Muscle of back (tissue), 3 donors: ENCODE measurements at regions not wholly inside any gene's neighbourhood (a gene's known extent, or its start where the extent isn't known, plus 50 kb on each side); places are given as distances from the start of the nearest gene placed in this dataset.

ENCODE experiments used
- DNase-seq, 3 donors: peaks; one replicate each; pipeline versions ENCODE4 v3.0.0 to v3.0.0-alpha.2; 2013

DNA sequence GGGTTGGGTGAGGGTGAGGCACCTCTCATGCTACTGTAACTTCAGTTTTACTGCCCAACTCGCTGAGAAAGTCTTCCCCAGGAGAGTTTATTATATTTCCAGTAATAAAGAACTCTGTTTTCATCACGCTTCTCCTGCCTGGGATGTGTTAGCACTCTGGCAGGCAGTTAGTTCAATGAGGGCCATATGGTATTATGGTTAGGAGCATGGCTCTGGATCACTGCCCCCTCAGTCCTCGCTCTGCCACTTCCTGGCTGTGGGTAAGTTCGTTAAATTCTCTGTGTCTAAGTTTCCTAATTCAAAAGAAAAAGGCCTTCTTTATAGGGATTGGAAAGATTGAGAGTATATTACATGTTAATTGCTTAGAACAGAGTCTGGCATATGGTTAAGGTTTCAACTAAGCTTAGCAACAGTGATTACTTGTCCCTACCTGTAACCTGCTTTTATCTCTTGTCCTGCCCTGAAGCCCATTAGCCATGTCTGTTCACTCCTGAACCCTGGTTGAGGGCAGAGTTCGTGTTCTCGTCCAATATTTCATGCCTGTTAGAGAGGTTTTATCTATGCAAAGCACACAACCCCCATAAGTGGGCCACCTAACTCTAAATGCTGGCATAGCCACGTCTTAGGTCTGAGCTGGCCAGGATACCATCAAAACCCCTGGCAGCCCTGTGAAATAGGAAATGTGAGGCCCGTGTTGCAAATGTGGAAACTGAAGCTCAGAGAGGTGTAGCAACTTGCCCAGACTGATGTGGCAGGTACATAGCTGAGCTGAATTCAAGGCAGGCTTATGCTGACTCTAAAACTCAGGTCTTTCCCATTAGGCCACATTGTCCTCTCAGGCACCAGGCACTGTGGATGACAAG is 342.5 kb upstream of the JARID2 start:
- DNase-seq, result no peak

- DNase-seq, result no peak
Observed at GRCh38 chr6:14905201-14905600, 340.7 kb upstream of the JARID2 start.

- no peak for DNase-seq
Observed at GRCh38 chr6:14906621-14907020, 339.2 kb upstream of the JARID2 start.

DNA sequence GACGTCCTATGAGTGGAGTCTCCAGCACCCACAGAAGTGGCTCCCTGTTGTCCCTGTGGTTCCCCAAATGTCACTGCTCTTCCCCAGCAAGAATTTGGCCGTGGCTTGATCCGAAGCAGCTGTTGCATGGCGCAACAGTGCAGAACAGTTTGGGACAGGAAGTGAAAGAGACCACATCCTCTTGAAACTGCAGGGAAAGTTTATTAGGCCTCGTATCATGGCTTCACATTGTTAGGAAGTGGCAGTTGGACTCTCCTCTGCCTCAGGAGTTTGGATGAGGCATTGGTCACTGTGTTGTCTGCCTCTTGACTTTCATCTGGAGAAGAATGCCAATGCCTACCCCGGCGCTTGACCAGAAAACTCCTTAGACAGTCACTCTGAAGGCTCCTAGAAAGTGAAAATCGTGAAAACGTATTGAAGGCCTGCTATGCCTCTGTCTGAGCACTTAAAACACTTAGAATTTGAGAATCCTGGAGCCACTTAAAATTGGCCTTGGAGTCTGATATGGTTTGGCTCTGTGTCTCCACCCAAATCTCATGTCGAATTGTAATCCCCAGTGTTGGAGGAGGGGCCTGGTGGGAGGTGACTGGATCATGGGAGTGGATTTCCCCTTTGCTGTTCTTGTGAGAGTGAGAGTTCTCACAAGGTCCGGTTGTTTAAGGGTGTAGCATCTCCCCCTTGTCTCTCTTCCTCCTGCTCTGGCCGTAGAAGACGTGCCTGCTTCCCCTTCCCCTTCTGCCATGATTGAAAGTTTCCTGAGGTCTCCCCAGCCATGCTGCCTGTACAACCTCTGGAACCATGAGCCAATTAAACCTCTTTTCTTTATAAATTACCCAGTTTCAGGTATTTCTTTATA is 334.9 kb upstream of the JARID2 start:
- DNase-seq, result peak in 2 of 3 donors; percentile 30 to 55

DNA sequence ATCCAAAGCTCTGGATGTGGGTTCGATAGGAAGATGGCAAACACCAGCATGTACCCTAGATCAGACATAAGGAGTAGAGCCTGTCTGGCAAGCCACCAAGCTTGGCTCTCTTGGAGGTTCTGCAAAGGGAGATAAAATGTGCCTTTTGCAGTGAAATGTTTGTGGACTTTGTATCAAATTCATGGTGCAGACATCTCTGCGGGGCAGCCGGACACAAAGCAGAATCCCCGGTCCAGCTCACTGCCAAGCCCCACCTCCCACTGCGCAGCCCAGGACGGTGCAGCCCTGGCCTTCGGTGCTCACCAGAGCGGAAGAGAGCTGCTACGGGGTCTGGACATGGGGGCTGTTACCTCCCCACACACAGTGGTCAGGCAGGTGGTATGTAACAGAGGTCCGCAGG is 333.6 kb upstream of the JARID2 start:
- no peak for DNase-seq

- DNase-seq, result no peak
Observed at GRCh38 chr6:14912706-14913105, 333.2 kb upstream of the JARID2 start.

DNA sequence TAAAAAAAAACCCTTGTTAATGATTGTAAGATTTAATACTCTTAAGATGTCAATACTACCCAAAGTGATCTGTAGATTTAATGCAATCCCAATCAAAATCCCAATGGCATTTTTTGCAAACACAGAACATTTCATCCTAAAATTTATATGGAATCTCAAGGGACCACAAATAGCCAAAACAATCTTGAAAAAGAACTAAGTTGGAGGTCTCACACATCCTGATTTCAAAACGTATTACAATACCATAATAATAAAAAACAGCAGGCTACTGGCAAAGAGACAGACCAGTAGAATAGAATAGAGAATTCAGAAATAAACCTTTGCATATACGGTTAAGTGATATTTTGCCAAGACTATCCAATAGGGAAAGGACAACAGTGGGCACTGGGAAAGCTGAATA is 331.9 kb upstream of the JARID2 start:
- no peak for DNase-seq

DNA sequence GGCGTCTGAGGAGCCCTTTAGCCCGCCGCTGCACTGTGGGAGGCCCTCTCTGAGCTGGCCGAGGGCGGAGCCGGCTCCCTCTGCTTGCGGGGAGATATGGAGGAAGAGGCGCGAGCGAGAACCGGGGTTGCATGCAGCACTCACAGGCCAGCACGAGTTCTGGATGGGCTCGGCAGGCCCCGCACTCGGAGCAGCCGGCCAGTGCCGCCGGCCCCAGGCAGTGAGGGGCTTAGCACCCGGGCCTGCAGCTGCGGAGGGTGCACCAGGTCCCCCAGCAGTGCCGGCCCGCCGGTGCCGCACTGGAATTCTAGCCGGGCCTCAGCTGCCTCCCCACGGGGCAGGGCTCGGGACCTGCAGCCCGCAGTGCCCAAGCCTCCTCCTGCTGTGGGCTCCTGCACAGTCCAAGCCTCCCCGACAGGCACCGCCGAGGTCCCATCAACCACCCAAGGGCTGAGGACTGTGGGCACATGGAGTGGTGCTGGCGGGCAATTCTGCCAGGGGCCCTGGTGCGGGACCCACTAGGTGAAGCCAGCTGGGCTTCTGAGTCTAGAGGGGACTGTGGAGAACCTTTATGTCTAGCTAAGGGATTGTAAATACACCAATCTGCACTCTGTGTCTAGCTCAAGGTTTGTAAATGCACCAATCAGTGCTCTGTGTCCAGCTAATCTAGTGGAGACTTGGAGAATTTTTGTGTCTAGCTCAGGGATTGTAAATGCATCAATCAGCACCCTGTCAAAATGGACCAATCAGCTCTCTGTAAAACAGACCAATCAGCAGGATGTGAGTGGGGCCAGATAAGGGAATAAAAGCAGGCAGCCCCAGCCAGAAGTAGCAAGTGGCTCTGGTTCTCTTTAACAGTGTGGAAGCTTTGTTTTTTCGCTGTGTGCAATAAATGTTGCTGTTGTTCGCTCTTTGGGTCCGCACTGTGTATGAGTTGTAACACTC is 329.7 kb upstream of the JARID2 start:
- DNase-seq, result no peak

GRCh38 chr6:14917109-14917910 is 328.6 kb upstream of the JARID2 start:
- no peak for DNase-seq

DNA sequence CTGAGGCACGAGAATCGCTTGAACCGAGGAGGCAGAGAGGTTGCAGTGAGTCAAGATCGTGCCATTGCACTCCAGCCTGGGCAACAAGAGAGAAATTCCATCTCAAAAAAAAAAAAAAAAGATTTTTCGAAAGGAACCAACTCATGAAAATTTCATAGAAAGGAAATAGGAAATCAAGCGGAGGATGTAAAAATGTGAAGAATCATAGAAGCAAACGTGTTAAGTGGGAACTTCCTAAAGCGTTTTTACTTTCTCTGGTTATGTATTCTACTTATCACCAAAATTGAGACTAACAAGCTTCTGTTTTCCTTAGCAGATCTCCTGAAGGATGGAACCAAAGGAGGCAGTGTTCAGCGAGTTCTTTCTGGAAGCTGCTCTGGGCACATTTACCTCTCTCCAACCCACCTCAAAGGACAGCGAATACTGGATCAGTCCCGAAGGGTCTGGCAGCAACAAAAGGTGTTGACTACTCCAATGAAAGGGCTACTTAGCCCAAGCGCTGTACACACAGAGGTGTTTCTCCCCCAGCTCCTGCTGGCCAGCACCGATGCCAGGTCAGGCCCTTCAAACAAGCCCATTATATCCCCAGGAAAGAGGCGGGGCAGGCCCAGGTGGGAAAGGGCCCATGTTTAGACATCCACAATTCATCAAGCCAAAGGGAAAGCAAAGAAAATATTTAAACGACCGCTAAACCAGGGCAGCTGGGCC is 327.5 kb upstream of the JARID2 start:
- DNase-seq, result no peak

GRCh38 chr6:14919038-14919670 is 326.7 kb upstream of the JARID2 start:
- no peak for DNase-seq

- no peak for DNase-seq
Observed at GRCh38 chr6:14920276-14920675, 325.6 kb upstream of the JARID2 start.

DNA sequence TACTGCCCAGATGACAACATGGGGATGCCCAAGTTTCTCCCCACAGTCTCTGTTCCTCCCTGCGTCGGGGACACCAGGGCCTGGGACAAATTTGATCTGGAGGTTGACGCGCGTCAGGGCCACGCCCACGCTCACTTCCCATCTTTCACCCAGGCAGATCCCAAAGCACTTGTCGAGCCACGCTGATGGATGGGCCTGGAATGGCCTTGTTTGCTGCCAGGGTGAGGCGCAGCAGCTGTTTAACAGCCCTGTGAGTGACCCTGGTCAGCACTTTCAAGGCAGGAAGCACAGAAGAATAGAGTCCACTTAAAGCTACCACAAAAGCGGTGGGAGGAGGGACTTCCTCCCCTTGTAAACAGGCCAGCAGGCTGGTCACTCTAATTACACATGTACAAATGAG is 324.7 kb upstream of the JARID2 start:
- peak in 2 of 3 donors; percentile 29 to 64 for DNase-seq

DNA sequence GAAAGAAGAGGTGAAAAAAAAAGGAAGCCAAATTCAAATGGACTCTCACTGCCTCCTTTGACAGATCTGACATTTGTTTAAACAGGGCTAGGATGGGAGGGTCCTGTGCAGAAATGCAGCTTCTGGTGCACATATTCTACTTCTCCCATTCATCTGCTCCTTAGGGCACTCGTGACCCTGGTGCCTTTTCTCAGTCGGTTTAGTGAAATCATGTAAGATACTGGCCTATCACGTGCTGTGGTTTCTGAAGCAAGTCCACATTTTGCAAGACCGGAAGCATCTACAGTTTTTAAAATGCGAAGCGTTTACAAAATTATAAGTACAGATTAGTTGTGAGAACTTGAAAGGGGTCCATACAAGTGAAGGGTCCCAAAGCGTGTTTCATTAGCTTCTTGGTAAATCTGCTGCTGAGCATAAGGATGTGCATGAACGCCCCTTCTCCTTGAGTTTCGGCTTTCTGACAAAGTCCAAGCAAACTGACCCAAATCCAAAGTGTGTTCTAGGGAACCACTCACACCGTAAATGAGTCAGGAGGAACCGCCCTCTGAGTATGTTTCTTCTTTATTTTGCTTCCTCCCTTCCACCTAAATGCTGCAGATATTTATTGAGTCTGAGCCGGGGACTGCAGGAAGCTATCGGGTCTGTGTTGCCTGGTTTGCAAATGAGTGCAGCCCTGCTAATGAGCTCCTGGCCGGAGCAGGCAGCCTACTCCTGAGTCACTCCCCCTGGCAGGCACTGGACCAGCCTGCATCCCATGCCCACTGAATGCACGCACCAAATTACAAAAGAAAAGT is 323.8 kb upstream of the JARID2 start:
- peak in 1 of 3 donors; percentile 39 for DNase-seq

- DNase-seq, result no peak
Observed at GRCh38 chr6:14922706-14923460, 323.0 kb upstream of the JARID2 start.

- DNase-seq, result peak; percentile 59 to 79 (median 77)
Observed at GRCh38 chr6:14924126-14925024, 321.5 kb upstream of the JARID2 start.
